IMR-90 (cell line): ENCODE measurements at regions not wholly inside any gene's neighbourhood (a gene's known extent, or its start where the extent isn't known, plus 50 kb on each side); places are given as distances from the start of the nearest gene placed in this dataset.

ENCODE experiments used
- ATAC-seq: fragments of 200-7000 bp; cut with Tn5 transposase; 2 replicates; pipeline ENCODE4 v1.9.1; 2020; ENCODE audit warnings: low read depth, mild to moderate bottlenecking, moderate library complexity
- BruUV-seq: library from RNA; stranded (reverse); fragments of 400-500 nt; replicated peaks from 2 replicates; lab custom pipeline; 2021; lab: Mats Ljungman, UMichigan
- CTCF ChIA-PET: fragments of 300-600 bp; formaldehyde crosslinking; extraction: SDS; loops from one replicate; lab custom pipeline; 2021; ENCODE audit warnings: antibody characterized with exemption; lab: Yijun Ruan, JAX
- POLR2A ChIA-PET: fragments of 300-600 bp; sonication (Branson Sonifier 250); formaldehyde crosslinking; loops from one replicate; lab custom pipeline; 2022; ENCODE audit warnings: antibody characterized with exemption; ENCODE audit not compliant: unreplicated experiment; lab: Charles Lee
- DNase-seq: peaks from one replicate; pipeline ENCODE4 v3.0.0; 2013
- H2AFZ ChIP-seq: replicated peaks from 2 replicates; pipeline ENCODE3; 2013; ENCODE audit warnings: low read length, mild to moderate bottlenecking; ENCODE audit not compliant: poor library complexity
- H2AK5ac ChIP-seq: 2 replicates; pipeline ENCODE4 v1.6.1; 2013; ENCODE audit warnings: low read depth, low read length, inconsistent platforms
- H2AK9ac ChIP-seq: replicated peaks from 2 replicates; pipeline ENCODE3; 2013; ENCODE audit warnings: mild to moderate bottlenecking, low read depth, low read length, moderate library complexity; ENCODE audit not compliant: poor library complexity
- H2BK120ac ChIP-seq: 2 replicates; pipeline ENCODE4 v1.6.1; 2013; ENCODE audit warnings: low read depth, low read length, inconsistent platforms
- H2BK15ac ChIP-seq: 3 replicates; pipeline ENCODE4 v1.6.1; 2013; ENCODE audit warnings: low read depth, low read length, inconsistent platforms
- H2BK20ac ChIP-seq: 2 replicates; pipeline ENCODE4 v1.6.1; 2013; ENCODE audit warnings: low read depth, mild to moderate bottlenecking, inconsistent platforms, low read length, moderate library complexity
- H2BK5ac ChIP-seq: 2 replicates; pipeline ENCODE4 v1.6.1; 2013; ENCODE audit warnings: mild to moderate bottlenecking, low read depth, low read length, inconsistent platforms; ENCODE audit not compliant: poor library complexity, severe bottlenecking
- H3K14ac ChIP-seq: replicated peaks from 2 replicates; pipeline ENCODE4 v1.6.1; 2013; ENCODE audit warnings: low read depth, low read length, inconsistent platforms
- H3K18ac ChIP-seq: 2 replicates; pipeline ENCODE4 v1.6.1; 2013; ENCODE audit warnings: low read depth, low read length, control low read depth
- H3K23ac ChIP-seq: 2 replicates; pipeline ENCODE4 v1.6.1; 2013; ENCODE audit warnings: low read depth, low read length, inconsistent platforms
- H3K27ac ChIP-seq: 2 replicates; pipeline ENCODE4 v1.5.1; 2013; ENCODE audit warnings: mild to moderate bottlenecking, control low read depth, low read length; ENCODE audit not compliant: insufficient read depth
- H3K27me3 ChIP-seq: 2 replicates; pipeline ENCODE4 v1.6.1; 2013; ENCODE audit warnings: low read length; ENCODE audit not compliant: control insufficient read depth, insufficient read depth
- H3K36me3 ChIP-seq: 2 replicates; pipeline ENCODE4 v1.6.1; 2013; ENCODE audit warnings: low read length, mixed read lengths; ENCODE audit not compliant: control insufficient read depth, insufficient read depth
- H3K4ac ChIP-seq: 2 replicates; pipeline ENCODE4 v1.6.1; 2013; ENCODE audit warnings: low read depth, low read length, inconsistent platforms
- H3K4me1 ChIP-seq: 2 replicates; pipeline ENCODE4 v1.6.1; 2013; ENCODE audit warnings: low read length, mixed read lengths; ENCODE audit not compliant: control insufficient read depth, insufficient read depth
- H3K4me2 ChIP-seq: 2 replicates; pipeline ENCODE4 v1.6.1; 2013; ENCODE audit warnings: low read depth, mild to moderate bottlenecking, control low read depth, low read length, moderate library complexity
- H3K4me3 ChIP-seq: 2 replicates; pipeline ENCODE4 v1.5.1; 2013; ENCODE audit warnings: low read depth, mild to moderate bottlenecking, control low read depth, low read length, moderate library complexity; ENCODE audit not compliant: insufficient read depth
- H3K56ac ChIP-seq: 2 replicates; pipeline ENCODE4 v1.6.1; 2013; ENCODE audit warnings: low read length, inconsistent platforms; ENCODE audit not compliant: insufficient read depth; ENCODE audit errors: extremely low read depth
- H3K79me1 ChIP-seq, 2 experiments: 2 replicates each; pipeline ENCODE4 v1.6.1; 2013; ENCODE audit warnings: low read length in 2 of 2, inconsistent platforms in 1 of 2, low read depth in 1 of 2
- H3K9ac ChIP-seq: 2 replicates; pipeline ENCODE4 v1.6.1; 2013; ENCODE audit warnings: low read depth, low read length, control low read depth
- H3K9me1 ChIP-seq: 2 replicates; pipeline ENCODE4 v1.6.1; 2013; ENCODE audit warnings: low read length, inconsistent platforms; ENCODE audit not compliant: insufficient read depth
- H3K9me3 ChIP-seq: 2 replicates; pipeline ENCODE4 v1.6.1; 2013; ENCODE audit warnings: low read length; ENCODE audit not compliant: control insufficient read depth, insufficient read depth
- H4K20me1 ChIP-seq: 2 replicates; pipeline ENCODE4 v1.6.1; 2013; ENCODE audit warnings: low read length, inconsistent platforms; ENCODE audit not compliant: insufficient read depth
- H4K5ac ChIP-seq: 2 replicates; pipeline ENCODE4 v1.6.1; 2013; ENCODE audit warnings: mild to moderate bottlenecking, low read depth, low read length, control low read depth
- H4K8ac ChIP-seq, 2 experiments: 2 replicates each; pipeline ENCODE4 v1.6.1; 2013; ENCODE audit warnings: low read depth in 2 of 2, low read length in 2 of 2, control low read depth in 1 of 2, inconsistent platforms in 1 of 2
- H4K91ac ChIP-seq: 2 replicates; pipeline ENCODE4 v1.6.1; 2013; ENCODE audit warnings: low read depth, low read length, inconsistent platforms; ENCODE audit not compliant: insufficient read depth
- BHLHE40 ChIP-seq: fragments of 150-350 bp; IDR thresholded peaks from 2 replicates; pipeline ENCODE4 v1.6.1; 2016; ENCODE audit warnings: mild to moderate bottlenecking, low read depth, low read length
- CEBPB ChIP-seq: IDR thresholded peaks from 2 replicates; pipeline ENCODE4 v1.6.1; 2012; ENCODE audit warnings: low read depth, low read length, improper control_type of control experiment
- CHD1 ChIP-seq: IDR thresholded peaks from 2 replicates; pipeline ENCODE4 v1.6.1; 2012; ENCODE audit warnings: low read depth, low read length, improper control_type of control experiment
- ELK1 ChIP-seq: fragments of 150-350 bp; IDR thresholded peaks from 2 replicates; pipeline ENCODE4 v1.6.1; 2016; ENCODE audit warnings: low read depth, mild to moderate bottlenecking, low read length, moderate library complexity, borderline replicate concordance
- FOS ChIP-seq: fragments of 150-350 bp; IDR thresholded peaks from 2 replicates; pipeline ENCODE4 v1.6.1; 2016; ENCODE audit warnings: low read depth, low read length
- RAD21 ChIP-seq: IDR thresholded peaks from 2 replicates; pipeline ENCODE4 v1.6.1; 2012; ENCODE audit warnings: low read length, improper control_type of control experiment
- SMC3 ChIP-seq: fragments of 150-350 bp; IDR thresholded peaks from 2 replicates; pipeline ENCODE4 v1.6.1; 2016; ENCODE audit warnings: low read depth, mild to moderate bottlenecking, antibody characterized with exemption, low read length, moderate library complexity
- USF2 ChIP-seq: fragments of 150-350 bp; IDR thresholded peaks from 2 replicates; pipeline ENCODE4 v1.6.1; 2017; ENCODE audit warnings: mild to moderate bottlenecking, antibody characterized with exemption, low read length, low read depth
- WGBS, 2 experiments: methylation state at CpG; one replicate each; pipeline versions ENCODE4 v1.1.5 to v1.1.7; 2013; ENCODE audit warnings: missing lambda C conversion rate in 2 of 2; ENCODE audit not compliant: insufficient read length in 1 of 2; ENCODE audit errors: extremely low coverage in 2 of 2; 5-methylcytosine and 5-hydroxymethylcytosine counted together
- dilution Hi-C: fragments of 300-500 bp; cut with HindIII; formaldehyde crosslinking; loops from one replicate; pipeline ENCODE4 v1.14.3; 2018; ENCODE audit warnings: low sequenced_read_pairs; ENCODE audit not compliant: unreplicated experiment
- in situ Hi-C: fragments of 300-500 bp; cut with MboI; formaldehyde crosslinking; loops from 3 replicates; pipeline ENCODE4 v1.14.3; 2019; ENCODE audit warnings: low sequenced_read_pairs, inconsistent platforms, mixed read lengths
- intact Hi-C: fragments of 100-400 bp; cut with micrococcal nuclease; formaldehyde crosslinking; loops from 2 replicates; pipeline ENCODE4 v1.10.0; 2022

GRCh38 chr19:29290853-29291252 is 77.9 kb upstream of the UQCRFS1 start:
- intact Hi-C loops = no loop called here
- no TSS peak for BruUV-seq
- Histone ChIP-seq H2BK15ac (no peak overlapping the region), H3K36me3 (no peaks in the 10 kb centered on the region), H2AK5ac (no peak overlapping the region), H3K18ac (no peak overlapping the region), H3K27ac (no peak overlapping the region), H4K8ac (no peak overlapping the region), H3K9ac (no peak overlapping the region), H2AFZ (no peak overlapping the region), H4K5ac (no peak overlapping the region), H3K23ac (no peak overlapping the region), H2BK5ac (no peak overlapping the region), H3K4me2 (no peak overlapping the region), H3K56ac (no peak overlapping the region), H3K4me3 (no peak overlapping the region), H3K4ac (no peak overlapping the region), H4K91ac (no peak overlapping the region), H2AK9ac (no peak overlapping the region), H2BK20ac (no peak overlapping the region), H3K9me1 (no peaks in the 10 kb centered on the region), H2BK120ac (no peak overlapping the region), H3K27me3 (no peaks in the 10 kb centered on the region), H3K79me1 (no peaks in the 10 kb centered on the region), H3K14ac (no peak overlapping the region), H3K9me3 (peaks cover 5% of the 10 kb centered on the region; the same call in 1 of the 2 replicates), H3K4me1 (no peaks in the 10 kb centered on the region), H4K20me1 (no peaks in the 10 kb centered on the region)
- ATAC-seq (no peak), DNase-seq (no peak)
- ChIA-PET POLR2A (no interaction called here), CTCF (no interaction called here)
- dilution Hi-C loops = no loop called here
- WGBS, 2 experiments = 10% methylated on average over 2 of the region's 5 CpGs; no CpG with 5 or more reads in 1 of the 2 experiments
- in situ Hi-C loops = no loop called here
- TF ChIP-seq SMC3 (no peak), BHLHE40 (no peak), RAD21 (no peak), ELK1 (no peak), USF2 (no peak), FOS (no peak), CHD1 (no peak), CEBPB (no peak)
